Thyroid gland (tissue), 4 donors: ENCODE measurements at regions not wholly inside any gene's neighbourhood (a gene's known extent, or its start where the extent isn't known, plus 50 kb on each side); places are given as distances from the start of the nearest gene placed in this dataset.

Source experiments
- POLR2A ChIP-seq, 2 donors: fragments of 450-650 bp; IDR thresholded peaks; one replicate each; pipeline ENCODE4 v1.6.1; 2017; ENCODE audit warnings: antibody characterized with exemption in 2 of 2, mild to moderate bottlenecking in 2 of 2, moderate library complexity in 1 of 2
- TF ChIP-seq, protein P1 (sequence below), 6 experiments: fragments of 200-600 bp in 3 of 6; fragments of 450-650 bp in 3 of 6; sonication (generic) in 3 of 6; IDR thresholded peaks; one replicate each; pipeline ENCODE4 v1.5.1; 2016 to 2019; ENCODE audit warnings: antibody characterized with exemption in 6 of 6, mild to moderate bottlenecking in 2 of 6, inconsistent platforms in 1 of 6, moderate library complexity in 1 of 6

DNA sequence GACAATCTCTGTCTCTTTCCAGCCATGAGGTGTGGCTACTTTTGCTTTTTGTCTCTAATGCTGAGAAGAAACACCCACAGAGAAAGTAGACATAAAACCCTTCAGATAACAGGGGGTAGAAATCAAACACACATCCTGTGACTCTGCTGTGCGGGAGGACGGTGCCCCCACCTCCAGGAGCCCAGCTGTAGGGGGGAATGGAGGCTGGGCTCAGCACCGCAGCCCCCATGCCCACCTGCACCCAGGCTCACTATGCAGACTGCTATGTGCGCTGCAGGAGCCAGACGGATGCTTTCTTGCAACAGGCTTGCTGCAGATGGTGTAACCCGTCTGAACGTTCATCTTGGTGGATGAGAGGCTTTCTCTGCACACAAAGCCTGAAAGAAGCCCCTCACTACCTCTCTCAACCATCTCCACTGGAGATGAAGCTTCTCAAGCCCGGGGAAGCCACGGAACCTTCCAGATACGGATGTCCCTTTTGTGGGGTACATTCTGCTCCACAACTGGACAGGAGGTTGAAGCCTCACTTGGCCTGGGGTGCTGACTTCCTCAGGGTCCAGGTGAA is 207.2 kb downstream of the GADD45G start:
- TF ChIP-seq, protein P1, sequence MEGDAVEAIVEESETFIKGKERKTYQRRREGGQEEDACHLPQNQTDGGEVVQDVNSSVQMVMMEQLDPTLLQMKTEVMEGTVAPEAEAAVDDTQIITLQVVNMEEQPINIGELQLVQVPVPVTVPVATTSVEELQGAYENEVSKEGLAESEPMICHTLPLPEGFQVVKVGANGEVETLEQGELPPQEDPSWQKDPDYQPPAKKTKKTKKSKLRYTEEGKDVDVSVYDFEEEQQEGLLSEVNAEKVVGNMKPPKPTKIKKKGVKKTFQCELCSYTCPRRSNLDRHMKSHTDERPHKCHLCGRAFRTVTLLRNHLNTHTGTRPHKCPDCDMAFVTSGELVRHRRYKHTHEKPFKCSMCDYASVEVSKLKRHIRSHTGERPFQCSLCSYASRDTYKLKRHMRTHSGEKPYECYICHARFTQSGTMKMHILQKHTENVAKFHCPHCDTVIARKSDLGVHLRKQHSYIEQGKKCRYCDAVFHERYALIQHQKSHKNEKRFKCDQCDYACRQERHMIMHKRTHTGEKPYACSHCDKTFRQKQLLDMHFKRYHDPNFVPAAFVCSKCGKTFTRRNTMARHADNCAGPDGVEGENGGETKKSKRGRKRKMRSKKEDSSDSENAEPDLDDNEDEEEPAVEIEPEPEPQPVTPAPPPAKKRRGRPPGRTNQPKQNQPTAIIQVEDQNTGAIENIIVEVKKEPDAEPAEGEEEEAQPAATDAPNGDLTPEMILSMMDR (IDR thresholded peaks at IDR 0.05) = no peak
- no peak for TF ChIP-seq POLR2A (IDR thresholded peaks at IDR 0.05)
